Nephron progenitor cell (in vitro differentiated cells): ENCODE measurements at regions not wholly inside any gene's neighbourhood (a gene's known extent, or its start where the extent isn't known, plus 50 kb on each side); places are given as distances from the start of the nearest gene placed in this dataset.

Experiments
- DNase-seq: peaks from one replicate; pipeline ENCODE4 v3.0.0; 2021
- H3K27ac Mint-ChIP-seq: 2 replicates; pipeline ENCODE4 v1.8.0; 2021; ENCODE audit warnings: mild to moderate bottlenecking, moderate library complexity, mixed read lengths
- H3K27me3 Mint-ChIP-seq: 2 replicates; pipeline ENCODE4 v1.8.0; 2021; ENCODE audit warnings: mild to moderate bottlenecking, low read depth, mixed read lengths; ENCODE audit not compliant: poor library complexity
- H3K36me3 Mint-ChIP-seq: 2 replicates; pipeline ENCODE4 v1.8.0; 2021; ENCODE audit warnings: low read depth, mixed read lengths
- H3K4me1 Mint-ChIP-seq: 2 replicates; pipeline ENCODE4 v1.8.0; 2021; ENCODE audit warnings: mixed read lengths
- H3K4me3 Mint-ChIP-seq: 2 replicates; pipeline ENCODE4 v1.8.0; 2021; ENCODE audit warnings: mild to moderate bottlenecking, moderate library complexity, mixed read lengths
- H3K9me3 Mint-ChIP-seq: 2 replicates; pipeline ENCODE4 v1.8.0; 2021; ENCODE audit warnings: mild to moderate bottlenecking, moderate library complexity, mixed read lengths
- CTCF ChIP-seq: fragments of 200-600 bp; sonication (generic); IDR thresholded peaks from 2 replicates; pipeline ENCODE4 v1.5.0; 2021; ENCODE audit warnings: antibody characterized with exemption

- peak overlapping the region; percentile 2 for H3K27ac Mint-ChIP-seq
- peaks cover 21% of the 10 kb centered on the region for H3K9me3 Mint-ChIP-seq
- H3K4me3 Mint-ChIP-seq, result no peak overlapping the region
- peaks cover 11% of the 10 kb centered on the region for H3K27me3 Mint-ChIP-seq
- no peaks in the 10 kb centered on the region for H3K4me1 Mint-ChIP-seq
- no peak for TF ChIP-seq CTCF
- no peak for DNase-seq
- H3K36me3 Mint-ChIP-seq, result no peaks in the 10 kb centered on the region
Measured at GRCh38 chr16:25481636-25482035, 210.1 kb upstream of the HS3ST4 start.

GRCh38 chr16:25478476-25478875 is 213.3 kb upstream of the HS3ST4 start:
- TF ChIP-seq CTCF, result no peak
- no peak overlapping the region for H3K4me3 Mint-ChIP-seq

DNA sequence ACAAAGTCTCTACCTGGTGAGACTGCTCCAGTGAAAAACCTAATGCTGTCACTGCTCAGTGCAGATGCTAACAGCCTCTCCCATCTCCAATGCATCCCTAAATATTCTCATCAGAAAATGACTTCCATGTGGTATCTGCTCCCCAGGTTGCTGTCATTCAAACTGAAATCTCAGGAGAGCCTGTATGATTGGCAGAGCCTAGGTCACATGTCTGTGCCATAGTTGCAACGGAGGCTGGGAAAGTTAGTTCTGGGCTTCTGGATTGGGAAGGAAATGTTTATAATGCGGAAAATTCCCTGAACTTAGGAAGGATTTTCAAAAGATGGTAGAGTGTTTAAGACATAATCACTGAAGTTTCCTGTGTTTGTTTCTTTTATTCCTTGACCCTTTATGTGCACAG is 206.4 kb upstream of the ZKSCAN2 start:
- H3K9me3 Mint-ChIP-seq, result no peaks in the 10 kb centered on the region
- no peak for DNase-seq
- H3K27ac Mint-ChIP-seq, result no peak overlapping the region
- H3K36me3 Mint-ChIP-seq, result no peaks in the 10 kb centered on the region
- peaks cover 6% of the 10 kb centered on the region for H3K4me1 Mint-ChIP-seq
- H3K27me3 Mint-ChIP-seq, result no peaks in the 10 kb centered on the region
- TF ChIP-seq CTCF, result no peak
- no peak overlapping the region for H3K4me3 Mint-ChIP-seq

More at GRCh38 chr16:25478476-25478875, 213.3 kb upstream of the HS3ST4 start:
- DNase-seq, result no peak
- H3K27ac Mint-ChIP-seq, result no peak overlapping the region
- H3K36me3 Mint-ChIP-seq, result no peaks in the 10 kb centered on the region
- H3K27me3 Mint-ChIP-seq, result peaks cover 11% of the 10 kb centered on the region
- H3K9me3 Mint-ChIP-seq, result no peaks in the 10 kb centered on the region
- H3K4me1 Mint-ChIP-seq, result no peaks in the 10 kb centered on the region

GRCh38 chr16:25449802-25450201 is 192.2 kb upstream of the ZKSCAN2 start:
- Mint-ChIP-seq H3K4me3 (no peak overlapping the region), H3K27ac (no peak overlapping the region), H3K9me3 (peaks cover 26% of the 10 kb centered on the region), H3K27me3 (no peaks in the 10 kb centered on the region), H3K4me1 (no peaks in the 10 kb centered on the region), H3K36me3 (peaks cover 13% of the 10 kb centered on the region)
- TF ChIP-seq CTCF, result no peak
- no peak for DNase-seq

- H3K27me3 Mint-ChIP-seq, result peaks cover 4% of the 10 kb centered on the region
- H3K36me3 Mint-ChIP-seq, result peaks cover 13% of the 10 kb centered on the region
- TF ChIP-seq CTCF, result no peak
- DNase-seq, result no peak
- no peak overlapping the region for H3K4me3 Mint-ChIP-seq
- H3K9me3 Mint-ChIP-seq, result peaks cover 17% of the 10 kb centered on the region
- H3K27ac Mint-ChIP-seq, result no peak overlapping the region
- H3K4me1 Mint-ChIP-seq, result no peaks in the 10 kb centered on the region
Measured at GRCh38 chr16:25443994-25444393, 186.3 kb upstream of the ZKSCAN2 start.

- no peak for TF ChIP-seq CTCF
- no peak for DNase-seq
- Mint-ChIP-seq H3K9me3 (no peaks in the 10 kb centered on the region), H3K4me3 (no peak overlapping the region), H3K27me3 (peaks cover 8% of the 10 kb centered on the region), H3K27ac (no peak overlapping the region), H3K36me3 (no peaks in the 10 kb centered on the region), H3K4me1 (no peaks in the 10 kb centered on the region)
Measured at GRCh38 chr16:25434064-25434463, 176.4 kb upstream of the ZKSCAN2 start.
